Activated CD8-positive, alpha-beta T cell treated with anti-CD3 and anti-CD28 coated beads for 36 hours (primary cell): ENCODE measurements at regions not wholly inside any gene's neighbourhood (a gene's known extent, or its start where the extent isn't known, plus 50 kb on each side); places are given as distances from the start of the nearest gene placed in this dataset.

Experiments
- ATAC-seq: fragments of 200-7000 bp; cut with Tn5 transposase; one replicate; pipeline ENCODE4 v1.10.0; 2021; ENCODE audit warnings: mild to moderate bottlenecking, moderate library complexity
- CTCF ChIA-PET: fragments of 350-600 bp; sonication (Branson Sonifier 250); formaldehyde crosslinking; loops from one replicate; lab custom pipeline; 2021; ENCODE audit warnings: antibody characterized with exemption; lab: Charles Lee
- POLR2A ChIA-PET: fragments of 350-600 bp; sonication (Branson Sonifier 250); formaldehyde crosslinking; loops from one replicate; lab custom pipeline; 2021; ENCODE audit warnings: antibody characterized with exemption; lab: Charles Lee
- DNase-seq: peaks from one replicate; pipeline ENCODE4 v3.0.0-alpha.2; 2020
- H3K27ac Mint-ChIP-seq: one replicate; pipeline ENCODE4 v1.8.0; 2021; ENCODE audit warnings: mild to moderate bottlenecking, mixed read lengths
- H3K27me3 Mint-ChIP-seq: one replicate; pipeline ENCODE4 v1.8.0; 2021; ENCODE audit warnings: mixed read lengths
- H3K36me3 Mint-ChIP-seq: one replicate; pipeline ENCODE4 v1.8.0; 2021; ENCODE audit warnings: low read depth, mixed read lengths
- H3K4me1 Mint-ChIP-seq: one replicate; pipeline ENCODE4 v1.8.0; 2021; ENCODE audit warnings: low read depth, mixed read lengths
- H3K4me3 Mint-ChIP-seq: one replicate; pipeline ENCODE4 v1.8.0; 2021; ENCODE audit warnings: mild to moderate bottlenecking, moderate library complexity, mixed read lengths
- H3K9me3 Mint-ChIP-seq: one replicate; pipeline ENCODE4 v1.8.0; 2021; ENCODE audit warnings: mixed read lengths
- CTCF ChIP-seq: fragments of 200-600 bp; IDR thresholded peaks from one replicate; pipeline ENCODE4 v1.8.0; 2022; ENCODE audit warnings: antibody characterized with exemption, mild to moderate bottlenecking
- intact Hi-C: fragments of 100-400 bp; cut with micrococcal nuclease; formaldehyde crosslinking; loops from one replicate; pipeline ENCODE4 v1.10.0; 2022

GRCh38 chr13:109843695-109844094 is 57.3 kb upstream of the IRS2 start:
- ATAC-seq = no peak
- ChIA-PET POLR2A (no interaction called here), CTCF (no interaction called here)
- no peak overlapping the region for H3K4me3 Mint-ChIP-seq
- intact Hi-C loops = no loop called here
- H3K27ac Mint-ChIP-seq = no peak overlapping the region
- peaks cover 21% of the 10 kb centered on the region for H3K27me3 Mint-ChIP-seq
- TF ChIP-seq CTCF = no peak
- DNase-seq = no peak
- no peaks in the 10 kb centered on the region for H3K9me3 Mint-ChIP-seq
- peaks cover 6% of the 10 kb centered on the region for H3K4me1 Mint-ChIP-seq
- H3K36me3 Mint-ChIP-seq = no peaks in the 10 kb centered on the region

- ChIA-PET CTCF (no interaction called here), POLR2A (no interaction called here)
- no peak for TF ChIP-seq CTCF
- Mint-ChIP-seq H3K9me3 (no peaks in the 10 kb centered on the region), H3K36me3 (no peaks in the 10 kb centered on the region), H3K4me1 (peaks cover 6% of the 10 kb centered on the region), H3K4me3 (no peak overlapping the region), H3K27ac (no peak overlapping the region), H3K27me3 (peaks cover 20% of the 10 kb centered on the region)
- ATAC-seq = no peak
- intact Hi-C loops = no loop called here
- no peak for DNase-seq
Observed at GRCh38 chr13:109842212-109842920, 56.0 kb upstream of the IRS2 start.

- Mint-ChIP-seq H3K36me3 (no peaks in the 10 kb centered on the region), H3K4me1 (peaks cover 6% of the 10 kb centered on the region), H3K9me3 (no peaks in the 10 kb centered on the region), H3K4me3 (no peak overlapping the region), H3K27ac (no peak overlapping the region), H3K27me3 (peaks cover 18% of the 10 kb centered on the region)
- no peak for DNase-seq
- no peak for TF ChIP-seq CTCF
- intact Hi-C loops = no loop called here
- no peak for ATAC-seq
- ChIA-PET POLR2A (no interaction called here), CTCF (no interaction called here)
Observed at GRCh38 chr13:109840893-109841287, 54.5 kb upstream of the IRS2 start.

- no peak overlapping the region for H3K4me3 Mint-ChIP-seq
- peak; percentile 42 for DNase-seq
- intact Hi-C loops = no loop called here
- ChIA-PET CTCF (no interaction called here), POLR2A (no interaction called here)
- no peaks in the 10 kb centered on the region for H3K36me3 Mint-ChIP-seq
- H3K9me3 Mint-ChIP-seq = no peaks in the 10 kb centered on the region
- peaks cover 18% of the 10 kb centered on the region for H3K27me3 Mint-ChIP-seq
- H3K4me1 Mint-ChIP-seq = peaks cover 6% of the 10 kb centered on the region
- TF ChIP-seq CTCF = no peak
- ATAC-seq = peak; percentile 97
- no peak overlapping the region for H3K27ac Mint-ChIP-seq
Observed at GRCh38 chr13:109840201-109840892, 54.0 kb upstream of the IRS2 start.
